HepG2 (cell line): ENCODE measurements at regions not wholly inside any gene's neighbourhood (a gene's known extent, or its start where the extent isn't known, plus 50 kb on each side); places are given as distances from the start of the nearest gene placed in this dataset.

Experiments used
- ATAC-seq: fragments of 200-7000 bp; cut with Tn5 transposase; 3 replicates; pipeline ENCODE4 v1.9.1; 2020; ENCODE audit warnings: mild to moderate bottlenecking, moderate library complexity
- BruUV-seq: library from RNA; stranded (reverse); fragments of 400-500 nt; replicated peaks from 2 replicates; lab custom pipeline; 2021; lab: Mats Ljungman, UMichigan
- CTCF ChIA-PET: fragments of 300-600 bp; formaldehyde crosslinking; extraction: SDS; loops from one replicate; lab custom pipeline; 2021; ENCODE audit warnings: low total read pairs, inconsistent platforms, low intra/inter-chr PET ratio; lab: Yijun Ruan, JAX
- POLR2A ChIA-PET: fragments of 350-600 bp; sonication (Branson Sonifier 250); formaldehyde crosslinking; loops from one replicate; lab custom pipeline; 2020; ENCODE audit warnings: antibody characterized with exemption, inconsistent platforms; lab: Yijun Ruan, JAX
- DNase-seq: peaks from one replicate; pipeline ENCODE4 v3.0.0-alpha.2; 2015; ENCODE audit warnings: low spot score
- FAIRE-seq: peaks from 3 replicates; lab custom pipeline; 2011; peaks lifted over from hg19 to GRCh38; lab: Jason Lieb, UNC
- H2AFZ ChIP-seq: one replicate; pipeline ENCODE4 v1.6.1; 2011; ENCODE audit warnings: low read length, inconsistent platforms
- H3K27ac ChIP-seq: fragments of 300-600 bp; 3 replicates; pipeline ENCODE4 v1.8.0; 2011; ENCODE audit warnings: mixed run types, mild to moderate bottlenecking, mixed read lengths, low read length, inconsistent platforms; ENCODE audit not compliant: insufficient read depth; ENCODE audit errors: extremely low read length
- H3K27me3 ChIP-seq, 2 experiments: fragments of 200-600 bp in 1 of 2; 2 replicates in 1 of 2; 3 replicates in 1 of 2; pipeline versions ENCODE4 v1.6.0 to v1.8.0; 2011; ENCODE audit warnings: low read length in 2 of 2, mild to moderate bottlenecking in 2 of 2, moderate library complexity in 2 of 2, inconsistent platforms in 1 of 2; ENCODE audit not compliant: insufficient read depth in 2 of 2, control insufficient read depth in 1 of 2
- H3K36me3 ChIP-seq, 2 experiments: fragments of 200-600 bp in 1 of 2; replicated peaks in 1 of 2; 2 replicates in 1 of 2; 3 replicates in 1 of 2; pipeline versions ENCODE4 v1.5.1 to v1.8.0; 2011; ENCODE audit warnings: low read length in 2 of 2, inconsistent platforms in 1 of 2; ENCODE audit not compliant: insufficient read depth in 2 of 2, control insufficient read depth in 1 of 2
- H3K4me1 ChIP-seq: 2 replicates; pipeline ENCODE4 v1.5.1; 2012; ENCODE audit warnings: low read length, inconsistent platforms; ENCODE audit not compliant: insufficient read depth
- H3K4me2 ChIP-seq: 2 replicates; pipeline ENCODE4 v1.6.0; 2011; ENCODE audit warnings: low read depth, low read length, inconsistent platforms
- H3K4me3 ChIP-seq, 3 experiments: fragments of 200-600 bp in 1 of 3; sonication (generic), shearing (Covaris generic) in 1 of 3; replicated peaks in 1 of 3; 2 replicates each; pipeline ENCODE4 v1.5.1; 2011 to 2016; ENCODE audit warnings: low read length in 3 of 3, inconsistent platforms in 2 of 3, low read depth in 2 of 3, mild to moderate bottlenecking in 2 of 3, control low read depth in 1 of 3, mixed read lengths in 1 of 3; ENCODE audit not compliant: insufficient read depth in 1 of 3
- H3K79me2 ChIP-seq: one replicate; pipeline ENCODE4 v1.6.1; 2011; ENCODE audit warnings: low read length, inconsistent platforms; ENCODE audit not compliant: insufficient read depth
- H3K9ac ChIP-seq: 2 replicates; pipeline ENCODE4 v1.6.0; 2011; ENCODE audit warnings: mild to moderate bottlenecking, low read depth, low read length, inconsistent platforms; ENCODE audit not compliant: insufficient read depth
- H3K9me3 ChIP-seq: 2 replicates; pipeline ENCODE4 v1.5.1; 2012; ENCODE audit warnings: mild to moderate bottlenecking, low read length
- H4K20me1 ChIP-seq: 2 replicates; pipeline ENCODE4 v1.6.0; 2011; ENCODE audit warnings: inconsistent platforms, mild to moderate bottlenecking, low read length, moderate library complexity; ENCODE audit not compliant: insufficient read depth
- HOXD1 ChIP-seq: sonication (generic); formaldehyde crosslinking; IDR thresholded peaks from 2 replicates; pipeline ENCODE4 v1.5.0; 2020; ENCODE audit warnings: missing genetic modification reagents
- MEIS1 ChIP-seq: sonication (generic); formaldehyde crosslinking; IDR thresholded peaks from 2 replicates; pipeline ENCODE4 v1.9.0; 2021; ENCODE audit warnings: mild to moderate bottlenecking, missing genetic modification reagents, moderate library complexity, borderline replicate concordance
- MXI1 ChIP-seq: IDR thresholded peaks from 3 replicates; pipeline ENCODE4 v1.6.1; 2012; ENCODE audit warnings: low read depth, low read length, inconsistent platforms, borderline replicate concordance
- NKX3-1 ChIP-seq: sonication (generic); formaldehyde crosslinking; IDR thresholded peaks from 2 replicates; pipeline ENCODE4 v1.5.0; 2020; ENCODE audit warnings: missing genetic modification reagents
- PPARG ChIP-seq: conservative IDR thresholded peaks from 2 replicates; pipeline ENCODE4 v1.6.1; 2016; ENCODE audit warnings: missing biosample characterization, missing genetic modification reagents
- PTBP1 ChIP-seq: fragments of 200-400 bp; formaldehyde crosslinking; IDR thresholded peaks from 2 replicates; pipeline ENCODE4 v1.6.1; 2018; ENCODE audit warnings: low read length, low read depth; ENCODE audit not compliant: poor library complexity, severe bottlenecking
- SIN3A ChIP-seq: IDR thresholded peaks from 2 replicates; pipeline ENCODE4 v1.6.1; 2011; ENCODE audit warnings: low read depth, mild to moderate bottlenecking, control low read depth, low read length, borderline replicate concordance
- SMAD3 ChIP-seq: sonication (generic); formaldehyde crosslinking; IDR thresholded peaks from 2 replicates; pipeline ENCODE4 v1.4.0; 2020; ENCODE audit warnings: missing genetic modification reagents
- SP4 ChIP-seq: sonication (generic); formaldehyde crosslinking; IDR thresholded peaks from 2 replicates; pipeline ENCODE4 v1.8.1; 2023; ENCODE audit warnings: mild to moderate bottlenecking, missing genetic modification reagents
- ZFP36L2 ChIP-seq: sonication (generic); formaldehyde crosslinking; IDR thresholded peaks from 2 replicates; pipeline ENCODE4 v1.4.0; 2020; ENCODE audit warnings: missing genetic modification reagents
- ZKSCAN1 ChIP-seq: fragments of 150-350 bp; IDR thresholded peaks from 2 replicates; pipeline ENCODE4 v1.6.1; 2014; ENCODE audit warnings: low read length
- ZNF180 ChIP-seq: sonication (generic); formaldehyde crosslinking; IDR thresholded peaks from 2 replicates; pipeline ENCODE4 v1.4.0; 2020; ENCODE audit warnings: low read depth, missing genetic modification reagents, borderline replicate concordance
- ZNF510 ChIP-seq: sonication (generic); formaldehyde crosslinking; IDR thresholded peaks from 2 replicates; pipeline ENCODE4 v1.4.0; 2020; ENCODE audit warnings: low read depth, mild to moderate bottlenecking, missing genetic modification reagents
- ZNF530 ChIP-seq: sonication (generic); formaldehyde crosslinking; IDR thresholded peaks from 2 replicates; pipeline ENCODE4 v1.5.0; 2020; ENCODE audit warnings: low read depth, mild to moderate bottlenecking, missing genetic modification reagents
- ZNF674 ChIP-seq: sonication (generic); formaldehyde crosslinking; IDR thresholded peaks from 2 replicates; pipeline ENCODE4 v1.5.0; 2020; ENCODE audit warnings: low read depth, mild to moderate bottlenecking, missing genetic modification reagents
- ZNF782 ChIP-seq: sonication (generic); formaldehyde crosslinking; IDR thresholded peaks from 2 replicates; pipeline ENCODE4 v1.4.0; 2020; ENCODE audit warnings: missing genetic modification reagents, mild to moderate bottlenecking, borderline replicate concordance
- ZSCAN21 ChIP-seq: sonication (generic); formaldehyde crosslinking; IDR thresholded peaks from 2 replicates; pipeline ENCODE4 v1.8.0; 2022; ENCODE audit warnings: mild to moderate bottlenecking, missing genetic modification reagents, moderate library complexity, borderline replicate concordance
- WGBS: methylation state at CpG from one replicate; pipeline ENCODE4 v1.1.6; 2017; ENCODE audit warnings: low lambda C conversion rate; 5-methylcytosine and 5-hydroxymethylcytosine counted together
- in situ Hi-C: cut with HindIII; loops from 2 replicates; pipeline ENCODE4 v1.10.0; 2017; ENCODE audit warnings: low pct_unique_long_range_greater_than_20kb; ENCODE audit not compliant: extremely low pct_ligation_motif_present
- intact Hi-C: fragments of 100-400 bp; cut with micrococcal nuclease; formaldehyde crosslinking; loops from one replicate; pipeline ENCODE4 v1.10.0; 2022; ENCODE audit not compliant: unreplicated experiment
- TF ChIP-seq, protein P1 (sequence below): sonication (generic); formaldehyde crosslinking; IDR thresholded peaks from 2 replicates; pipeline ENCODE4 v1.4.0; 2020; ENCODE audit warnings: missing genetic modification reagents
- TF ChIP-seq, protein P2 (sequence below): sonication (generic); formaldehyde crosslinking; IDR thresholded peaks from 2 replicates; pipeline ENCODE4 v1.4.0; 2020; ENCODE audit warnings: mild to moderate bottlenecking, missing genetic modification reagents

DNA sequence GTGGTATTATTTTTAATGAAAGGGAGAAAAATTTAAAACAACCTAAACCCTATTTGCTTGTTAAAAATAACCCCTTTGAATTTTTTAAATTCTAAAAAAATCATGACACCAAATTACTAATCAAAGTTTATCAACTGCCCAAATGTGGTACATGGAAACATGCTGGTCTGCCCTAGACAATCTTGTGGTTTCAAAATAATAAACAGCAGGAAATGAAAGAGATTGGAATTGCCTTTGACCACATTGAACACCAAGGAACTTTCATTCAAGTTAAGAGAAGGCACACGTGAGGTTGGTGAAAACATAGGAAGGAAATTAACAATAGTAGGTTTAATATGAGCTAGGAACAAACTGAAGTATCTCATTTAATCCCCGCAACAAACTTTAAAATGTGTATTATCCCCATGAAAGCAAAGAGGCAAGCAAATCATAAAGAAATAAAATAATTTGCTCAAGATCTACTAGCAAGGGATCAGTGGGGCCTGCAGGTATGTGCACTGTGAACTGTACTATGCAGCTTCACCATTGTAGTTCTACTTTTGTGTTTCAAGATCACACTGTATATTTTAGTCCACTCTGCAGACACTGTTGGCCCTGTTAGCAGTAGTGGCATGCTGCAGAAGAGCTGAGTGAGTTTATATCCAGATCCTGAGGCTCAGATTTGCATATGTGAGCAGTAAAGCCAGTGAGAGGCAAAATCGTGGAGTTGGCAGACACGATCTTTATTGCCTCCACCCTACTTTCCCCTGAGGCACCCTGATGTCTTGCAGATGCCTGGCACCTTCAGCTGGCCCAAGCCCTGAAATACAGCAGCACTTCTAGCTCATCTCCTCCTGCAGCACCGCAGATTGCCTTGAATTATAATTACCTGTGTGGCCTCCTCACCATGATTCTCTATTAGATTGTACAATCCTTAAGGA lies 157.8 kb upstream of the TENT5A start:
- POLR2A ChIA-PET = no interaction called here
- 100% methylated on average over 3 of the region's 5 CpGs for WGBS
- Histone ChIP-seq H3K36me3 (no peaks in the 10 kb centered on the region), H3K4me3 (no peak overlapping the region), H3K27me3 (no peaks in the 10 kb centered on the region), H3K9me3 (no peaks in the 10 kb centered on the region), H3K4me1 (peaks cover 26% of the 10 kb centered on the region), H3K4me2 (no peak overlapping the region), H3K79me2 (no peaks in the 10 kb centered on the region), H4K20me1 (no peaks in the 10 kb centered on the region), H3K9ac (no peak overlapping the region), H3K27ac (no peak overlapping the region), H2AFZ (no peak overlapping the region)
- DNase-seq (no peak), FAIRE-seq (no peak), ATAC-seq (no peak)
- TF ChIP-seq ZNF530 (CRISPR knock-in tag) (no peak), SMAD3 (CRISPR knock-in tag) (no peak), SP4 (CRISPR knock-in tag) (no peak), ZFP36L2 (CRISPR knock-in tag) (no peak), ZNF180 (CRISPR knock-in tag) (no peak), PTBP1 (no peak), NKX3-1 (no peak), MXI1 (no peak), ZKSCAN1 (no peak), SIN3A (no peak), HOXD1 (CRISPR knock-in tag) (no peak), ZSCAN21 (CRISPR knock-in tag) (no peak), MEIS1 (no peak), ZNF782 (no peak), PPARG (CRISPR knock-in tag) (no peak), ZNF510 (CRISPR knock-in tag) (no peak), ZNF674 (CRISPR knock-in tag) (no peak)
- TF ChIP-seq, protein P1, sequence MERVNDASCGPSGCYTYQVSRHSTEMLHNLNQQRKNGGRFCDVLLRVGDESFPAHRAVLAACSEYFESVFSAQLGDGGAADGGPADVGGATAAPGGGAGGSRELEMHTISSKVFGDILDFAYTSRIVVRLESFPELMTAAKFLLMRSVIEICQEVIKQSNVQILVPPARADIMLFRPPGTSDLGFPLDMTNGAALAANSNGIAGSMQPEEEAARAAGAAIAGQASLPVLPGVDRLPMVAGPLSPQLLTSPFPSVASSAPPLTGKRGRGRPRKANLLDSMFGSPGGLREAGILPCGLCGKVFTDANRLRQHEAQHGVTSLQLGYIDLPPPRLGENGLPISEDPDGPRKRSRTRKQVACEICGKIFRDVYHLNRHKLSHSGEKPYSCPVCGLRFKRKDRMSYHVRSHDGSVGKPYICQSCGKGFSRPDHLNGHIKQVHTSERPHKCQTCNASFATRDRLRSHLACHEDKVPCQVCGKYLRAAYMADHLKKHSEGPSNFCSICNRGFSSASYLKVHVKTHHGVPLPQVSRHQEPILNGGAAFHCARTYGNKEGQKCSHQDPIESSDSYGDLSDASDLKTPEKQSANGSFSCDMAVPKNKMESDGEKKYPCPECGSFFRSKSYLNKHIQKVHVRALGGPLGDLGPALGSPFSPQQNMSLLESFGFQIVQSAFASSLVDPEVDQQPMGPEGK (CRISPR knock-in tag) = no peak
- TF ChIP-seq, protein P2, sequence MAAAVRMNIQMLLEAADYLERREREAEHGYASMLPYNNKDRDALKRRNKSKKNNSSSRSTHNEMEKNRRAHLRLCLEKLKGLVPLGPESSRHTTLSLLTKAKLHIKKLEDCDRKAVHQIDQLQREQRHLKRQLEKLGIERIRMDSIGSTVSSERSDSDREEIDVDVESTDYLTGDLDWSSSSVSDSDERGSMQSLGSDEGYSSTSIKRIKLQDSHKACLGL = no peak
- in situ Hi-C loops (no loop called here), intact Hi-C loops (no loop called here)
- CTCF ChIA-PET = no interaction called here
- no TSS peak for BruUV-seq
